ENCODE measurements at regions not wholly inside any gene's neighbourhood (a gene's known extent, or its start where the extent isn't known, plus 50 kb on each side); places are given as distances from the start of the nearest gene placed in this dataset.

- no peak overlapping the region for H3K4me2 ChIP-seq (ENCODE audit: low read length)
- no peak overlapping the region for H3K4me3 ChIP-seq (ENCODE audit: low read length)
- no peaks in the 10 kb centered on the region for H3K36me3 ChIP-seq (ENCODE audit: control insufficient read depth, low read length)
- no peaks in the 10 kb centered on the region for H3K9me3 ChIP-seq (ENCODE audit: control insufficient read depth, insufficient read depth, low read length)
- no peaks in the 10 kb centered on the region for H3K9me2 ChIP-seq (replicated peaks; ENCODE audit: control insufficient read depth, low read length)
- H3K27ac ChIP-seq (ENCODE audit: low read depth, low read length), result no peak overlapping the region
- H3K27me3 ChIP-seq (ENCODE audit: control insufficient read depth, low read length), result peaks cover 3% of the 10 kb centered on the region; the same call in 1 of the 2 replicates
- TF ChIP-seq CTCF (IDR thresholded peaks at IDR 0.05; ENCODE audit: low read depth, low read length, poor library complexity, severe bottlenecking) (no peak), EZH2phosphoT487 (IDR thresholded peaks at IDR 0.05; ENCODE audit: borderline replicate concordance, low read length) (no peak)
- H3K4me1 ChIP-seq (ENCODE audit: control insufficient read depth, low read length), result no peaks in the 10 kb centered on the region
- no peaks in the 10 kb centered on the region for H3F3A ChIP-seq (ENCODE audit: control insufficient read depth, insufficient read depth)
- H3K79me2 ChIP-seq (ENCODE audit: control insufficient read depth, low read length), result no peaks in the 10 kb centered on the region
- H4K20me1 ChIP-seq (ENCODE audit: control insufficient read depth, insufficient read depth, low read depth, low read length), result no peaks in the 10 kb centered on the region
These were observed 303.5 kb downstream of the CDCA7 start for GRCh38 chr2:173657996-173658717.

GRCh38 chr2:173658946-173659371 lies 304.3 kb downstream of the CDCA7 start:
- Histone ChIP-seq H3F3A (ENCODE audit: control insufficient read depth, insufficient read depth) (no peaks in the 10 kb centered on the region), H3K36me3 (ENCODE audit: control insufficient read depth, low read length) (no peaks in the 10 kb centered on the region), H3K4me1 (ENCODE audit: control insufficient read depth, low read length) (no peaks in the 10 kb centered on the region), H3K9me3 (ENCODE audit: control insufficient read depth, insufficient read depth, low read length) (no peaks in the 10 kb centered on the region), H3K4me3 (ENCODE audit: low read length) (no peak overlapping the region), H3K27me3 (ENCODE audit: control insufficient read depth, low read length) (peaks cover 3% of the 10 kb centered on the region; the same call in 1 of the 2 replicates), H3K9me2 (replicated peaks; ENCODE audit: control insufficient read depth, low read length) (no peaks in the 10 kb centered on the region), H3K4me2 (ENCODE audit: low read length) (no peak overlapping the region), H4K20me1 (ENCODE audit: control insufficient read depth, insufficient read depth, low read depth, low read length) (no peaks in the 10 kb centered on the region), H3K27ac (ENCODE audit: low read depth, low read length) (no peak overlapping the region), H3K79me2 (ENCODE audit: control insufficient read depth, low read length) (no peaks in the 10 kb centered on the region)
- TF ChIP-seq CTCF (IDR thresholded peaks at IDR 0.05; ENCODE audit: low read depth, low read length, poor library complexity, severe bottlenecking) (no peak), EZH2phosphoT487 (IDR thresholded peaks at IDR 0.05; ENCODE audit: borderline replicate concordance, low read length) (no peak)

- Histone ChIP-seq H3K27me3 (ENCODE audit: control insufficient read depth, low read length) (peaks cover 3% of the 10 kb centered on the region; the same call in 1 of the 2 replicates), H3K4me2 (ENCODE audit: low read length) (no peak overlapping the region), H3K79me2 (ENCODE audit: control insufficient read depth, low read length) (no peaks in the 10 kb centered on the region), H3K27ac (ENCODE audit: low read depth, low read length) (no peak overlapping the region), H3K4me1 (ENCODE audit: control insufficient read depth, low read length) (no peaks in the 10 kb centered on the region), H3K9me3 (ENCODE audit: control insufficient read depth, insufficient read depth, low read length) (no peaks in the 10 kb centered on the region), H3F3A (ENCODE audit: control insufficient read depth, insufficient read depth) (no peaks in the 10 kb centered on the region), H4K20me1 (ENCODE audit: control insufficient read depth, insufficient read depth, low read depth, low read length) (no peaks in the 10 kb centered on the region), H3K36me3 (ENCODE audit: control insufficient read depth, low read length) (no peaks in the 10 kb centered on the region), H3K9me2 (replicated peaks; ENCODE audit: control insufficient read depth, low read length) (no peaks in the 10 kb centered on the region), H3K4me3 (ENCODE audit: low read length) (no peak overlapping the region)
- TF ChIP-seq CTCF (IDR thresholded peaks at IDR 0.05; ENCODE audit: low read depth, low read length, poor library complexity, severe bottlenecking) (no peak), EZH2phosphoT487 (IDR thresholded peaks at IDR 0.05; ENCODE audit: borderline replicate concordance, low read length) (no peak)
These were observed 304.8 kb downstream of the CDCA7 start for GRCh38 chr2:173659509-173659908.
